ENCODE measurements at regions not wholly inside any gene's neighbourhood (a gene's known extent, or its start where the extent isn't known, plus 50 kb on each side); places are given as distances from the start of the nearest gene placed in this dataset.

- intact Hi-C loops (cut with micrococcal nuclease; ENCODE audit: unreplicated experiment), result no loop called here
- no peak for ATAC-seq
These were observed 330.3 kb upstream of the PRDM1 start for GRCh38 chr6:105755885-105756284.

More at GRCh38 chr6:105755885-105756284, 330.3 kb upstream of the PRDM1 start:
- H3K27me3 ChIP-seq (ENCODE audit: control insufficient read depth in 1 of 2, insufficient read depth in 2 of 2, low read length in 2 of 2), result peaks cover 0 to 14% of the 10 kb centered on the region in 2 experiments; a peak in 2 of 5 replicates
- H3K27ac ChIP-seq (ENCODE audit: extremely low read length, insufficient read depth, low read length), result no peak overlapping the region
- no TSS peak for BruUV-seq (replicated peaks)
- no peak overlapping the region for H3K9ac ChIP-seq (ENCODE audit: insufficient read depth, low read depth, low read length)
- H3K4me3 ChIP-seq (replicated peaks in 1 of 3; ENCODE audit: insufficient read depth in 1 of 3, low read depth in 2 of 3, low read length in 3 of 3), result no peak overlapping the region
- no peaks in the 10 kb centered on the region for H4K20me1 ChIP-seq (ENCODE audit: insufficient read depth, low read length)
- in situ Hi-C loops (cut with HindIII; ENCODE audit: extremely low pct_ligation_motif_present, low pct_unique_long_range_greater_than_20kb), result no loop called here
- no peak for TF ChIP-seq THRA (CRISPR knock-in tag; IDR thresholded peaks at IDR 0.05; ENCODE audit: borderline replicate concordance)
- TF ChIP-seq POLR2A (IDR thresholded peaks at IDR 0.05; ENCODE audit: insufficient read depth in 1 of 2, low read depth in 2 of 2, low read length in 2 of 2), result no peak
- TF ChIP-seq RARA (CRISPR knock-in tag; IDR thresholded peaks at IDR 0.05), result no peak
- TF ChIP-seq ZNF580 (CRISPR knock-in tag; IDR thresholded peaks at IDR 0.05; ENCODE audit: borderline replicate concordance, low read depth), result no peak
- no peak for TF ChIP-seq ZNF282 (IDR thresholded peaks at IDR 0.05; ENCODE audit: partially characterized antibody)
- TF ChIP-seq ZNF816 (CRISPR knock-in tag; IDR thresholded peaks at IDR 0.05; ENCODE audit: borderline replicate concordance), result no peak
- TF ChIP-seq ZNF784 (CRISPR knock-in tag; IDR thresholded peaks at IDR 0.05; ENCODE audit: borderline replicate concordance), result no peak
- TF ChIP-seq TERF1 (CRISPR knock-in tag; IDR thresholded peaks at IDR 0.05), result no peak
- TF ChIP-seq ZBTB25 (CRISPR knock-in tag; IDR thresholded peaks at IDR 0.05), result no peak
- TF ChIP-seq ZBTB39 (CRISPR knock-in tag; IDR thresholded peaks at IDR 0.05), result no peak
- no peak for TF ChIP-seq ZBTB1 (CRISPR knock-in tag; IDR thresholded peaks at IDR 0.05; ENCODE audit: borderline replicate concordance)
- no peaks in the 10 kb centered on the region for H3K4me1 ChIP-seq (ENCODE audit: insufficient read depth, low read length)
- no peaks in the 10 kb centered on the region for H3K36me3 ChIP-seq (replicated peaks in 1 of 2; ENCODE audit: control insufficient read depth in 1 of 2, insufficient read depth in 2 of 2, low read length in 2 of 2)
- H3K79me2 ChIP-seq (ENCODE audit: insufficient read depth, low read length), result no peaks in the 10 kb centered on the region
- ChIA-PET POLR2A (no interaction called here), CTCF (ENCODE audit: low intra/inter-chr PET ratio, low total read pairs) (no interaction called here)
- no peak for FAIRE-seq
- WGBS (ENCODE audit: low lambda C conversion rate), result 48% methylated on average over 4 of the region's 4 CpGs
- DNase-seq (ENCODE audit: low spot score), result no peak
- H3K9me3 ChIP-seq (ENCODE audit: low read length), result no peaks in the 10 kb centered on the region
- H3K4me2 ChIP-seq (ENCODE audit: low read depth, low read length), result no peak overlapping the region
- H2AFZ ChIP-seq (ENCODE audit: low read length), result no peak overlapping the region
